Liver (tissue), 3 donors: ENCODE measurements at regions not wholly inside any gene's neighbourhood (a gene's known extent, or its start where the extent isn't known, plus 50 kb on each side); places are given as distances from the start of the nearest gene placed in this dataset.

ENCODE experiments used
- JUND ChIP-seq, 2 donors: IDR thresholded peaks; 2 replicates each; pipeline ENCODE4 v1.6.1; 2016; ENCODE audit warnings: antibody characterized with exemption in 2 of 2
- MAX ChIP-seq: IDR thresholded peaks from 2 replicates; pipeline ENCODE4 v1.6.1; 2016; ENCODE audit warnings: antibody characterized with exemption
- REST ChIP-seq: IDR thresholded peaks from 2 replicates; pipeline ENCODE4 v1.6.1; 2016; ENCODE audit warnings: antibody characterized with exemption, mild to moderate bottlenecking
- SP1 ChIP-seq: IDR thresholded peaks from 2 replicates; pipeline ENCODE4 v1.6.1; 2018; ENCODE audit warnings: antibody characterized with exemption, mild to moderate bottlenecking
- YY1 ChIP-seq: IDR thresholded peaks from 2 replicates; pipeline ENCODE4 v1.6.1; 2016; ENCODE audit warnings: antibody characterized with exemption, mild to moderate bottlenecking
- TF ChIP-seq, protein P1 (sequence below): fragments of 150-350 bp; IDR thresholded peaks from 2 replicates; pipeline ENCODE4 v1.5.1; 2017; ENCODE audit warnings: improper control_type of control experiment, low read depth, low read length; ENCODE audit not compliant: missing input control
- TF ChIP-seq, protein P2 (sequence below): IDR thresholded peaks from 2 replicates; pipeline ENCODE4 v1.6.1; 2016; ENCODE audit warnings: antibody characterized with exemption
- donor health status: healthy.
- donor health status: healthy.

- TF ChIP-seq, protein P1, sequence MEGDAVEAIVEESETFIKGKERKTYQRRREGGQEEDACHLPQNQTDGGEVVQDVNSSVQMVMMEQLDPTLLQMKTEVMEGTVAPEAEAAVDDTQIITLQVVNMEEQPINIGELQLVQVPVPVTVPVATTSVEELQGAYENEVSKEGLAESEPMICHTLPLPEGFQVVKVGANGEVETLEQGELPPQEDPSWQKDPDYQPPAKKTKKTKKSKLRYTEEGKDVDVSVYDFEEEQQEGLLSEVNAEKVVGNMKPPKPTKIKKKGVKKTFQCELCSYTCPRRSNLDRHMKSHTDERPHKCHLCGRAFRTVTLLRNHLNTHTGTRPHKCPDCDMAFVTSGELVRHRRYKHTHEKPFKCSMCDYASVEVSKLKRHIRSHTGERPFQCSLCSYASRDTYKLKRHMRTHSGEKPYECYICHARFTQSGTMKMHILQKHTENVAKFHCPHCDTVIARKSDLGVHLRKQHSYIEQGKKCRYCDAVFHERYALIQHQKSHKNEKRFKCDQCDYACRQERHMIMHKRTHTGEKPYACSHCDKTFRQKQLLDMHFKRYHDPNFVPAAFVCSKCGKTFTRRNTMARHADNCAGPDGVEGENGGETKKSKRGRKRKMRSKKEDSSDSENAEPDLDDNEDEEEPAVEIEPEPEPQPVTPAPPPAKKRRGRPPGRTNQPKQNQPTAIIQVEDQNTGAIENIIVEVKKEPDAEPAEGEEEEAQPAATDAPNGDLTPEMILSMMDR: no peak
- TF ChIP-seq REST (no peak), MAX (no peak), JUND (IDR thresholded peaks at IDR 0.05) (no peak), SP1 (no peak), YY1 (no peak)
- TF ChIP-seq, protein P2, sequence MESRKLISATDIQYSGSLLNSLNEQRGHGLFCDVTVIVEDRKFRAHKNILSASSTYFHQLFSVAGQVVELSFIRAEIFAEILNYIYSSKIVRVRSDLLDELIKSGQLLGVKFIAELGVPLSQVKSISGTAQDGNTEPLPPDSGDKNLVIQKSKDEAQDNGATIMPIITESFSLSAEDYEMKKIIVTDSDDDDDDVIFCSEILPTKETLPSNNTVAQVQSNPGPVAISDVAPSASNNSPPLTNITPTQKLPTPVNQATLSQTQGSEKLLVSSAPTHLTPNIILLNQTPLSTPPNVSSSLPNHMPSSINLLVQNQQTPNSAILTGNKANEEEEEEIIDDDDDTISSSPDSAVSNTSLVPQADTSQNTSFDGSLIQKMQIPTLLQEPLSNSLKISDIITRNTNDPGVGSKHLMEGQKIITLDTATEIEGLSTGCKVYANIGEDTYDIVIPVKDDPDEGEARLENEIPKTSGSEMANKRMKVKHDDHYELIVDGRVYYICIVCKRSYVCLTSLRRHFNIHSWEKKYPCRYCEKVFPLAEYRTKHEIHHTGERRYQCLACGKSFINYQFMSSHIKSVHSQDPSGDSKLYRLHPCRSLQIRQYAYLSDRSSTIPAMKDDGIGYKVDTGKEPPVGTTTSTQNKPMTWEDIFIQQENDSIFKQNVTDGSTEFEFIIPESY: no peak
Observed at GRCh38 chr15:49715211-49715610, 94.4 kb downstream of the DTWD1 start.
